Endometrial microvascular endothelial cells (primary cell): ENCODE measurements at regions not wholly inside any gene's neighbourhood (a gene's known extent, or its start where the extent isn't known, plus 50 kb on each side); places are given as distances from the start of the nearest gene placed in this dataset.

Experiments
- in situ Hi-C: cut with HindIII; loops from 2 replicates; pipeline ENCODE4 v1.10.0; 2017; ENCODE audit warnings: low sequenced_read_pairs, low pct_unique_long_range_greater_than_20kb; ENCODE audit errors: inconsistent ontology term

GRCh38 chr5:92899611-92900010 lies 681.4 kb downstream of the NR2F1-AS1 start:
- in situ Hi-C loops: loop anchor here (25.0 kb wide), 2 partner anchors 188 to 688 kb away; partner anchors contain the start of genes NR2F1 and NR2F1-AS1

GRCh38 chr5:92896722-92897121 lies 684.3 kb downstream of the NR2F1-AS1 start:
- in situ Hi-C loops: no loop called here

DNA sequence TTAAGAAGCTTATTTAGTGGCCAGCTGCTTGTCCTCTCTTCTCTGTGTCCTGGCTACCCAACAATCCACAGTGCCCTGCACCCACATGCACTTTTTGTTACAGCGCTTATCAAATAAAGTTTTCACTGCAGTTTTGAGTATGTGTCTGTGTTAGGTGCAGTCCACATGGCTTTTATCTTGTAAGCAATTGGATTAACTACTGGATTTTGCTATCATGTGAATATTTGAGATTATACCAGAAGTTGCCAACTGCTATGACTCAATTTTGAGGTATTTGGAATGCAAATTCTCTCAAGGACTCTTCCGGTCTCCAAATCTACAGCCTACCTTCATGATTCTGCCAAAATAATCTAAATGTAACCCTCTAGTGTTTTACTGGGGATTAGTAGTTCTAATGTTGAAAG lies 690.2 kb downstream of the NR2F1-AS1 start:
- in situ Hi-C loops: no loop called here

GRCh38 chr5:92889140-92889539 lies 691.9 kb downstream of the NR2F1-AS1 start:
- in situ Hi-C loops: no loop called here

- in situ Hi-C loops: no loop called here
Observed at GRCh38 chr5:92887254-92887653, 693.8 kb downstream of the NR2F1-AS1 start.

- in situ Hi-C loops: no loop called here
Observed at GRCh38 chr5:92886751-92887150, 694.3 kb downstream of the NR2F1-AS1 start.

DNA sequence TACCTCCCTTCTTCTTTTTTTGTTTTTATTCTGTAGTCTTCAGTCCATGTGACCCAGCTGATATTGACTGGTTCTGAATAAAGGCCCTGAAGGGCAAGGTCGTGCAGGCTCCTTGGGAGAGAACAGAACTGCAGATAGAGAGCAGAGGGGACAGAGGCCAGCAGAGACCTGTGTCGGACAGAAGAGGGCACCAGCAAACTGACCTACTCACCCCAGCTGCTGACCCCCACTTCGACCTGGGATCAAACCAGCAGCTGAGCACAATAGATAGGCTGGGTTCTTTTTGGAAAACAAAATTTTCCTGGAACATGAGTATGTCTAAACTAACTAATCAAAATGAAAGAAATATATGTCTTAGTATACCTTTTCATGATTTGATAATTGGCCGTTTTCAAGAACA lies 695.1 kb downstream of the NR2F1-AS1 start:
- in situ Hi-C loops: no loop called here

GRCh38 chr5:92884469-92884868 lies 696.5 kb downstream of the NR2F1-AS1 start:
- in situ Hi-C loops: no loop called here

GRCh38 chr5:92879806-92880543 lies 701.0 kb downstream of the NR2F1-AS1 start:
- in situ Hi-C loops: no loop called here

- in situ Hi-C loops: no loop called here
Observed at GRCh38 chr5:92874790-92875189, 706.2 kb downstream of the NR2F1-AS1 start.

DNA sequence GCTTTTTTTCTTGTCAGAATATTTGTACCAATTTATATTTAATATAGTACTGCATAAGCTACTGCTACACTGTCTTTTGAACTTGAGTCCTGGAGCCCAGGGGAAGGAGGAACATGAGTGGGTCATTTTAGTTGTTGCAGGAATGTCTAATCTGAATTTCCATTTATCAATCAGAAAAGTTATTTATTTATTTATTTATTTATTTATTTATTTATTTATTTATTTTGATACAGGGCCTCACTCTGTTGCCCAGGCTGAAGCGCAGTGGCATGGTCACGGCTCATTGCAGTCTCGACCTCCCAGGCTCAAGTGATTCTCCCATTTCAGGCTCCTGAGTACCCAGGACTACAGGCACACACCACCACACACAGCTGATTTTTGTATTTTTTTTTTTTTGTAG lies 712.6 kb downstream of the NR2F1-AS1 start:
- in situ Hi-C loops: no loop called here

DNA sequence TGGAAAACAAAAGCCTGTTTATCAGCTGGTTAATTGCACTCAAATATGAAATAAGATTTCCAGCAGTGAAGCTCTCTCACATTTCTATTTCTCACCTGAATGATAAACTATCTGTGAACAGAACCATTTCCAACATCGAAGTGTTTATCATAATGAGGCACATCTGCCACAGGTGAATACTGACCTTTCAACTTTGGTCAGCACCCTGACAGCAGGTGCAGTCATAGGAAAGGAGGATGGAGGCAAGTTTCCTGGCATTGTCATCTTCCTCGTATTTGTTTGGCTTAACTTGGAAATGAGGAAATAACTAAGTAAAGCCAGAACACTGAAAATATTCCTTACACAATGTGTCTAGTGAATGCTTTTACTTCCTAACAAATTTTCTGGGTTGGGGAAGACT lies 716.4 kb downstream of the NR2F1-AS1 start:
- in situ Hi-C loops: no loop called here

GRCh38 chr5:92863666-92864065 lies 717.4 kb downstream of the NR2F1-AS1 start:
- in situ Hi-C loops: no loop called here

GRCh38 chr5:92861531-92862285 lies 719.3 kb downstream of the NR2F1-AS1 start:
- in situ Hi-C loops: no loop called here

- in situ Hi-C loops: no loop called here
Observed at GRCh38 chr5:92860061-92860460, 721.0 kb downstream of the NR2F1-AS1 start.

DNA sequence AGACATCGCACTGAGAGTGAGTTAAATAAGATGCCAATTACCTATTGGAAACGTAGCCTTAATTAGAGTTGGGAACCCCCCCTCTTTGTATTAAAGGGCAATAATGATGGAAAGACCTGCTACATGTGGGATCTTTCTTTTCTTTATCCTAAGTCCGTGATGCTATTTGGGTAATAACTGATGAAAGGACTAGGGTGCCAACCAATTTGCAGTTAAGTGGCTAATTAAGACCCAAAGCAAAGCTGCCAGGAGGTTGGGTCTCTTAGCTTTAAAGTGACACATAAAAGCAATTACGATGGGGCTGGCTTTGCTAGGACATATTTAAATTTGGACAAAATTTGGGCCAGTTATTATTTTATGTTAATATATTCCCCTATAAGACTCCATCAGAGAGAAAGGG lies 728.8 kb downstream of the NR2F1-AS1 start:
- in situ Hi-C loops: no loop called here

DNA sequence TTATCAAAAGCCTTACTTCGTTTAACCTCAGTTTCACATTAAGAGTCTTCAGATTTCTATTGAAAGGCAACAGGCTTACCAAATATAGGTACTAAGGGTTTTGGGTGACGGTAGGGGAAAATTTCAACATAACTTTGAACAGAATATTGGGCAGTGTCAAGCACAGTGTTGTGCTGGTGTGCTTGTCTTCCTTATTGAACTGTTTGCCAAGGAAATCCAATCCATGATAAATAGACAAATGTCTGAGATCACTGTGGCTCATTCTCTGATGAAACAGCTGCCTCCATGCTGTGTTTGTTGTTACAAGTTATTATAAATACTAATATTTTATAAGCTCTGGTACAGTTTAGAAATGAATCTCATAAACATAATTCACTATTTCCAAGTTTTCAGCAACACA lies 730.1 kb downstream of the NR2F1-AS1 start:
- in situ Hi-C loops: no loop called here

GRCh38 chr5:92849756-92850155 lies 731.3 kb downstream of the NR2F1-AS1 start:
- in situ Hi-C loops: no loop called here

- in situ Hi-C loops: no loop called here
Observed at GRCh38 chr5:92841604-92842155, 739.3 kb downstream of the NR2F1-AS1 start.

DNA sequence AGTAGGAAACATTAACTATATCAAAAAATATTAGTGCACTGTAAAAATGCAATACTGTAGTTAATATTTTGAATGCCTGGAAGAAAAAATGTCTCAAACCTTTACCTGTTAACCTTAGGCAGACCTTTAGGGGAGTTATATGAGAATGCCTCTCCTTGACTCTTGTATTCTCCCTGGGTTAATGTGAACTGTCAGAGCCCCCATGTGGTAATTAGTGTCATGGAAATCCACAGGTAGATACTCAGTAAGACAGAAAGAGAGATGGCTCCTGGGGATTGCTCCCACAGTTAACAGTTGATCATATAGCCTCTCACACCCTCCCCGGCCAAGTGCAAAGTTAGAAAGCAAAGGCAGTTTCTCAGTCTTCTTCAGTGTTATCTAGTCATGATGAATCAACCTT lies 742.8 kb downstream of the NR2F1-AS1 start:
- in situ Hi-C loops: no loop called here
